G401 (cell line): ENCODE measurements at regions not wholly inside any gene's neighbourhood (a gene's known extent, or its start where the extent isn't known, plus 50 kb on each side); places are given as distances from the start of the nearest gene placed in this dataset.

Experiments used
- DNase-seq: peaks from one replicate; pipeline ENCODE4 v3.0.0-alpha.2; 2015; ENCODE audit warnings: low spot score
- in situ Hi-C: cut with HindIII; loops from 2 replicates; pipeline ENCODE4 v1.10.0; 2016; ENCODE audit warnings: low sequenced_read_pairs, mixed read lengths

DNA sequence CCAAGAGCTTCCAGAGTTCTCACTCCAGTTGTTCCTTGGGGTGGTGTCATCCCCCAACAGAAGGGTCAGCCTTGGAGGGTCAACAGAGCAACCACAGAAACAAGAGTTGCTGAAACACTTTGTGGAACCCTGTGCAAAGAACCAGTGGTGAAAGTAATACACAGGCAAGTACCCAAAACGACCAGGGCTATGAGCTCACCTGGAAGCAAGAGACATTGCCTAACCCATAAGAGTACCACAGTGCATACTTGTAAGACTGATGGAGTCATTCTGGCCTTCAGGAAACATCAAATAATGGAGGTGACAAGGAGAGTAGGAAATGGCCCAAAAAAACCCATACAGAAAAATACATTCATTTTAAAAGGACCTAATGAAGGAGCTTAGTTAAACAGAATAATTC lies 184.3 kb upstream of the TSC22D1 start:
- in situ Hi-C loops, result no loop called here
- no peak for DNase-seq

- DNase-seq, result no peak
- in situ Hi-C loops, result no loop called here
These were observed 183.5 kb upstream of the TSC22D1 start for GRCh38 chr13:44759384-44760360.

GRCh38 chr13:44758630-44759383 lies 182.7 kb upstream of the TSC22D1 start:
- in situ Hi-C loops, result no loop called here
- no peak for DNase-seq

GRCh38 chr13:44757671-44758070 lies 181.5 kb upstream of the TSC22D1 start:
- in situ Hi-C loops, result no loop called here
- DNase-seq, result no peak

DNA sequence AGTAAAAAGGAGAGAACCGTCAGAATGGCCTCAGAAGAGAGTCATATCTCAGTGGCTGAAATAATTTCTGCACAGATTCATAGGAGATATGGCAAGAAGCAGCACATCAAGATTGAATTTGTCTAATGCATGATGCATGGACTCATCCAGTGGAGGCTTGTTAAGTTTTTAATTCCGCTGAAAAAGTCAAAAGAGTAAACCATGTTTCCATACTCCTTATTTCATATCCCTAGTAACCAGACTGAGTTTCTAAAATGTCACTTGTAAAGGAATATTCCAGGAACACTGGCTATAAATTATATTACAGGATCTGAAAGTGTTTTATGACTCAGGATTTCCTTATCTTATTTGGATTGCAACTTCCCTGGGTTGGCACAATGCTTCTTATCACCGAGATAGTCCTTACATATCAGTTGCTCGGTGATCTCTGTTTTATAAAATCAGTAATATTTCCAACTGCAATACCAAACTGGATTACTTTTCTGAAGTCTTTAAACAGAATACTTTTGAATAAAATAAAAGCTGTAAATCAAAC lies 180.2 kb upstream of the TSC22D1 start:
- in situ Hi-C loops, result no loop called here

GRCh38 chr13:44755872-44756271 lies 179.7 kb upstream of the TSC22D1 start:
- no peak for DNase-seq
- in situ Hi-C loops, result no loop called here

More for the DNA sequence above, 180.2 kb upstream of the TSC22D1 start:
- DNase-seq, result no peak

GRCh38 chr13:44752164-44752563 lies 176.0 kb upstream of the TSC22D1 start:
- in situ Hi-C loops, result no loop called here

GRCh38 chr13:44750630-44751029 lies 174.5 kb upstream of the TSC22D1 start:
- in situ Hi-C loops, result no loop called here
- DNase-seq, result no peak

More at GRCh38 chr13:44752164-44752563, 176.0 kb upstream of the TSC22D1 start:
- DNase-seq, result no peak

DNA sequence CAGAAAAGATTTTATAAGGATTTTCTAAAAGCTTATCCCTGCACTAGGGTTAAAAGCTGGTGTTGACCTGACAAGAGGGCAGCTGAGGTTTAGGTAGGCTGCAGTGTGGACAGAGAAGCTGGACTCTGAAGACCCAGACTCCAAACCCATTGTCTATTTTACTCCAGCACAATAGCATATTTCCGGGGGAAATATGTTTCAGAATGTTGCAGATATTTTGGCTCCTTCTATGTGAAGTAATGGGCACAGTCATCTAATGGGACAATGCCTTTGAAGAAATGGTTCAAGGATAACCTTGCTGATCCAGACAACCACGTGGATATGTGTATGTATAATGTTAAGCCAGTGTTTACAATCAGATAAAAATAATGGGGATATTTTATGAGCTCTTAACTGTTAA lies 173.8 kb upstream of the TSC22D1 start:
- in situ Hi-C loops, result no loop called here

DNA sequence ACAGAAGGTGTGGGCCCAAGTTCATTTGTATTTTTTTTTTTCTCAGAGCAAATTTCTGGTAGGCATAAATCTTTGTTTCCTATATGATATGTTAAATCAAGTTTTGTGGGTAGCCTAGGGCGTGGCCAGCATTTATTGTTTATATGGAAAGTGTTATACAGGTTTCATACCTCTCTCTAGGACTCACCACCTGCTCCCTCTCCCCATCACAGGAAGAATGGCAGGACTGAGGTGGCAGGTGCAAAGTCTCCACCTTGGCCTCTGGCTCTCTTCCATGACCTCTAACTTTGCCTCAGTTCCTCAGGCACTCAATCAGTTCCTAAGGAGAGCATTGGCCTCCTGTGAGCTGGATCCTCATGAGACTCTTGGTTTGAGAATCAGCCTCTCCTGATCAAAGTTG lies 172.3 kb upstream of the TSC22D1 start:
- in situ Hi-C loops, result no loop called here
- no peak for DNase-seq

More for the DNA sequence above, 173.8 kb upstream of the TSC22D1 start:
- no peak for DNase-seq

DNA sequence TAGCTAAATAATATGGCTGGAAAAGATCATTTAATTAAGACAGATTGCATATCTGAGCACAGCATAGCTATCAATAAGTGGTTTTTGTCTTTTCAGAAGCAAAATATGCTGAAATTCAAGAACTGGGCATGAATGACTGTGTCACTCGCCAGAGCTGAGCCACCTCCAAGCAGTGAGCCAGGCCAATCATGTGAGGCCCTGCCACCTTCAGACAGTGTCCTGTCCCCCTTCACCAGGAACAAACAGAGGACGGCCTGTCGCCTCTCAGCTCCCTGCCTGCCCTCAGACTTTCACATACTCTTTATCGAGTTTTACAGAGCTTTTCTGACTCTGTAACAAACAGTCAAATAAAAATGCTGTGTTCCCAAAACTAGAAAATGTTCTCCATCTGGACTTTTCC lies 171.0 kb upstream of the TSC22D1 start:
- in situ Hi-C loops, result no loop called here
- DNase-seq, result no peak

GRCh38 chr13:44746690-44747089 lies 170.6 kb upstream of the TSC22D1 start:
- DNase-seq, result no peak
- in situ Hi-C loops, result no loop called here

GRCh38 chr13:44744880-44745633 lies 168.9 kb upstream of the TSC22D1 start:
- no peak for DNase-seq
- in situ Hi-C loops, result no loop called here

GRCh38 chr13:44739539-44739938 lies 163.4 kb upstream of the TSC22D1 start:
- in situ Hi-C loops, result no loop called here
- no peak for DNase-seq

DNA sequence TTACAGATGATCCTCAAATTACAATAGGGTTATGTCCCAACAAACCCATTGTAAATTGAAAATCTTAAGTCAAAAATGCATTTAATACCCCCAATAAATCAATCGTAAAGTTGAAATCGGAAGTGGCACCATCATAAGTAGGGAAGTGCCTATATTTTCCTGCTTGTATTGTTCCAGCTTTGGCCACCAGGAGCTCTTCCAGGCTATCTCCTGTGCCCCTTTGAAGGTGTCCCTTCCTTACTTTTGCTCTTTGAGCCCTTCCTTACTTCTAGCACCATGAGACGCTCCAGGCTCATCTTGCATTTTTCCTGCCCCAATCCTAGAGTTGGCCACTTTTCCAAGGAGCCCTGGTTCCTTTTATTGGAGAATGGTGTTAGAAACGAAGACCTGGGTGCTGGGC lies 163.0 kb upstream of the TSC22D1 start:
- DNase-seq, result no peak
- in situ Hi-C loops, result no loop called here

GRCh38 chr13:44738463-44738862 lies 162.3 kb upstream of the TSC22D1 start:
- in situ Hi-C loops, result no loop called here
- DNase-seq, result no peak

DNA sequence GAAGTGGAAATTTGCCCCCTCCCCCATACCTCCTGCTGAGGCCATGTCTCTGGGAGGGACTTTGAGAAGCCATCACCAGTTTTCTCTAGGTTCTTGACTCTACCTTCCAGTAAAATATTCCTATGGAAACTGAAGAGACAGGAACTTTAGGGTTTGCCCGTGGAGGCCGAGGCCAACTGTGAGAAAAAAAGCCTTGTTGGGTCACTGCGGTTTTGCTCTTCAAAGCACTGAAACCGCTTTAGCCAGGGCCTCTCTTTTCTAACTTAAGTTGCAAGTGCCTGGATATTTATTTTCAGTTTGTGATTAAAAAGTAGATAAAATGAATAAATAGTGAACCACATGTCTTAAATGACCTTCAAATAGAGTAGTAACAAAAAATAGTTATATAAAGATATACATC lies 159.7 kb upstream of the TSC22D1 start:
- in situ Hi-C loops, result no loop called here
- no peak for DNase-seq

GRCh38 chr13:44734201-44734707 lies 158.1 kb upstream of the TSC22D1 start:
- in situ Hi-C loops, result no loop called here
- DNase-seq, result no peak

- DNase-seq, result no peak
- in situ Hi-C loops, result no loop called here
These were observed 156.5 kb upstream of the TSC22D1 start for GRCh38 chr13:44732503-44733098.
